Gastroesophageal sphincter (tissue), 4 donors: ENCODE measurements at regions not wholly inside any gene's neighbourhood (a gene's known extent, or its start where the extent isn't known, plus 50 kb on each side); places are given as distances from the start of the nearest gene placed in this dataset.

Experiments used
- ATAC-seq: fragments of 150-250 bp; one replicate; pipeline ENCODE4 v1.9.1; 2016; ENCODE audit warnings: mild to moderate bottlenecking, moderate library complexity
- H3K27ac ChIP-seq, 4 donors: fragments of 200-600 bp; sonication (generic) in 3 of 4; 1 replicate in 3 of 4; 2 replicates in 1 of 4; pipeline ENCODE4 v1.5.1; 2016 to 2019
- H3K27me3 ChIP-seq: fragments of 200-600 bp; sonication (generic); one replicate; pipeline ENCODE4 v1.5.1; 2019
- H3K36me3 ChIP-seq, 2 donors: fragments of 200-600 bp; sonication (generic); one replicate each; pipeline ENCODE4 v1.5.1; 2019; ENCODE audit warnings: control low read depth in 1 of 2
- H3K4me1 ChIP-seq, 3 donors: fragments of 200-600 bp; sonication (generic); 1 replicate in 2 of 3; 2 replicates in 1 of 3; pipeline ENCODE4 v1.5.1; 2016 to 2019; ENCODE audit warnings: control low read depth in 2 of 3
- H3K4me3 ChIP-seq, 2 donors: fragments of 200-600 bp; sonication (generic); one replicate each; pipeline ENCODE4 v1.5.1; 2019; ENCODE audit warnings: mild to moderate bottlenecking in 1 of 2, moderate library complexity in 1 of 2
- H3K9me3 ChIP-seq, 3 donors: fragments of 200-600 bp; sonication (generic); one replicate each; pipeline ENCODE4 v1.5.1; 2017 to 2019; ENCODE audit warnings: control low read depth in 2 of 3
- EP300 ChIP-seq: sonication (generic); formaldehyde crosslinking; IDR thresholded peaks from one replicate; pipeline ENCODE4 v1.6.1; 2017; ENCODE audit warnings: antibody characterized with exemption, mild to moderate bottlenecking
- POLR2A ChIP-seq, 2 donors: fragments of 450-650 bp; IDR thresholded peaks; one replicate each; pipeline ENCODE4 v1.6.1; 2017; ENCODE audit warnings: antibody characterized with exemption in 2 of 2, mild to moderate bottlenecking in 2 of 2, moderate library complexity in 1 of 2
- POLR2AphosphoS5 ChIP-seq: sonication (generic); formaldehyde crosslinking; IDR thresholded peaks from one replicate; pipeline ENCODE4 v1.6.1; 2017; ENCODE audit warnings: antibody characterized with exemption
- WGBS, 2 donors: methylation state at CpG; one replicate each; pipeline ENCODE4 v1.1.5; 2018; ENCODE audit warnings: low coverage in 1 of 2; 5-methylcytosine and 5-hydroxymethylcytosine counted together
- TF ChIP-seq, protein P1 (sequence below), 4 experiments: fragments of 200-600 bp in 2 of 4; fragments of 450-650 bp in 2 of 4; sonication (generic) in 1 of 4; IDR thresholded peaks; one replicate each; pipeline ENCODE4 v1.5.1; 2017 to 2019; ENCODE audit warnings: antibody characterized with exemption in 4 of 4, mild to moderate bottlenecking in 2 of 4, moderate library complexity in 2 of 4

DNA sequence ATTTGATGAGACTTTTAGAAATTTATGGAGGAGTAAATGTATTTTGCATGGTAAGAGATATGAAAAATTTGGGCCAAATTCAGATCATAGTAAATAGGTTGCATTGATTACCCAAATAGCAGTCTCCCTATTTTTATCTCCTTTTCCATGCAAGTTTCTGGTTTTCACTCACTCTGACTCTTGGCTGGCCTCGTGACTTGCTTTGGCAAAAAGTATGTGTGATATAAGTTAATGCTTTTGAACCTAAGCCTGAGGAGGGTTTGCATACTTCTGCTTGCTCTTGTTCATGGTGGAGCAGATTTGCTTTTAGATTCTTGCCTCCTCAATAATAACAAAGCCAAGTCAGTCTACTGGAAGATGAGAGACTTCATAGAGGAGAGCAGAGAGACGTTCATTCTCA is 1045.9 kb upstream of the CDH8 start:
- Histone ChIP-seq H3K4me1 (no peaks in the 10 kb centered on the region), H3K4me3 (no peak overlapping the region), H3K36me3 (no peaks in the 10 kb centered on the region), H3K27ac (no peak overlapping the region), H3K27me3 (no peaks in the 10 kb centered on the region), H3K9me3 (no peaks in the 10 kb centered on the region)
- WGBS, 2 donors, result 50 to 80% methylated on average over 1 to 2 of the region's 2 CpGs
- no peak for ATAC-seq
- TF ChIP-seq EP300, result no peak
- TF ChIP-seq, protein P1, sequence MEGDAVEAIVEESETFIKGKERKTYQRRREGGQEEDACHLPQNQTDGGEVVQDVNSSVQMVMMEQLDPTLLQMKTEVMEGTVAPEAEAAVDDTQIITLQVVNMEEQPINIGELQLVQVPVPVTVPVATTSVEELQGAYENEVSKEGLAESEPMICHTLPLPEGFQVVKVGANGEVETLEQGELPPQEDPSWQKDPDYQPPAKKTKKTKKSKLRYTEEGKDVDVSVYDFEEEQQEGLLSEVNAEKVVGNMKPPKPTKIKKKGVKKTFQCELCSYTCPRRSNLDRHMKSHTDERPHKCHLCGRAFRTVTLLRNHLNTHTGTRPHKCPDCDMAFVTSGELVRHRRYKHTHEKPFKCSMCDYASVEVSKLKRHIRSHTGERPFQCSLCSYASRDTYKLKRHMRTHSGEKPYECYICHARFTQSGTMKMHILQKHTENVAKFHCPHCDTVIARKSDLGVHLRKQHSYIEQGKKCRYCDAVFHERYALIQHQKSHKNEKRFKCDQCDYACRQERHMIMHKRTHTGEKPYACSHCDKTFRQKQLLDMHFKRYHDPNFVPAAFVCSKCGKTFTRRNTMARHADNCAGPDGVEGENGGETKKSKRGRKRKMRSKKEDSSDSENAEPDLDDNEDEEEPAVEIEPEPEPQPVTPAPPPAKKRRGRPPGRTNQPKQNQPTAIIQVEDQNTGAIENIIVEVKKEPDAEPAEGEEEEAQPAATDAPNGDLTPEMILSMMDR (IDR thresholded peaks at IDR 0.05), result no peak
- no peak for TF ChIP-seq POLR2AphosphoS5
- no peak for TF ChIP-seq POLR2A (IDR thresholded peaks at IDR 0.05)

DNA sequence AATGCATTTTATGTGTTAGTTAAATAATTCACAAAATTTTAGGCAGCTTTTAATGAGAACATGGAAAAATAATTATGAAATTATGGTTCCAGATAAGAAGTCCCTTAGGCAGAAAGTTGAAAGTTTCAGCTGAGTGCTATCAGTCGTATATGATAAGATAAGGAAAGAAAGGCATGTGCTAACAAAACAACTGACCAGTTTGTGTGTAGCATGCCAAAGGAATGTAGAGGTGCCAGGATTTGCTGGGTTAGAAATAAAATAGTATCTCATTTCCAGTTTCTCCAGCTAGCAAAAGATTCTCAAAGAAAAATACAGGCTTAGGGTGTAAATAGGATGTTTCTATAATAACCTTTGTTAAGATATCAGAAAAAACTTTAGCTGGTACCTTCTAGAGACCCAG is 1044.5 kb upstream of the CDH8 start:
- no peaks in the 10 kb centered on the region for H3K36me3 ChIP-seq
- H3K4me1 ChIP-seq, result no peaks in the 10 kb centered on the region
- H3K4me3 ChIP-seq, result no peak overlapping the region
- TF ChIP-seq, protein P1 (IDR thresholded peaks at IDR 0.05), result no peak
- TF ChIP-seq POLR2A (IDR thresholded peaks at IDR 0.05), result no peak
- no peak for TF ChIP-seq EP300
- no peak for TF ChIP-seq POLR2AphosphoS5
- ATAC-seq, result no peak
- H3K27me3 ChIP-seq, result no peaks in the 10 kb centered on the region
- WGBS, 2 donors, result 11 to 50% methylated on average over 1 of the region's 1 CpG
- no peak overlapping the region for H3K27ac ChIP-seq
- H3K9me3 ChIP-seq, result no peaks in the 10 kb centered on the region

GRCh38 chr16:63069047-63069446 is 1032.8 kb upstream of the CDH8 start:
- Histone ChIP-seq H3K36me3 (no peaks in the 10 kb centered on the region), H3K27ac (no peak overlapping the region), H3K4me3 (no peak overlapping the region), H3K27me3 (no peaks in the 10 kb centered on the region), H3K4me1 (no peaks in the 10 kb centered on the region), H3K9me3 (no peaks in the 10 kb centered on the region)
- no peak for ATAC-seq
- TF ChIP-seq POLR2A (IDR thresholded peaks at IDR 0.05) (no peak), POLR2AphosphoS5 (no peak), EP300 (no peak)
- TF ChIP-seq, protein P1 (IDR thresholded peaks at IDR 0.05), result no peak
- WGBS, 2 donors, result 63 to 69% methylated on average over 3 to 4 of the region's 4 CpGs

DNA sequence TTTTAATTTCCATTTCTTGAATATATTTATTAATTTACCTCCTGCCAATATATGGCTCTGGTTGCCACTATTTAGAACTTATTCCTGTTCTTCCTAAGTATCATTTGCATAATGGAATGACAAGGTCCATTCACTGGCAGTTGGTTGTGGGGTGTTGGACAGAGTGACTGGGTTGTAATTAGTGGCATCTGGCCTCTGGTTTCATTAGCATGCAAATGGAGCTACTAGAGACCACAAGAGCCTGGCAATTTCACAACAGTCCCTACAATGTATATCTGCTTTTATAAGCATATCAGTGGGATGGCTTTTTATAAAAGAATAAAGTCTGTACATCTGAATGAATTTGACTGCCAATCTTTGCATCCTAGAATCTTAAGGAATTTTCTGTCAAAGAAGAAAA is 1030.9 kb upstream of the CDH8 start:
- Histone ChIP-seq H3K36me3 (no peaks in the 10 kb centered on the region), H3K4me3 (no peak overlapping the region), H3K27ac (no peak overlapping the region), H3K9me3 (no peaks in the 10 kb centered on the region), H3K27me3 (no peaks in the 10 kb centered on the region), H3K4me1 (no peaks in the 10 kb centered on the region)
- no peak for TF ChIP-seq EP300
- TF ChIP-seq POLR2AphosphoS5, result no peak
- TF ChIP-seq, protein P1 (IDR thresholded peaks at IDR 0.05), result no peak
- no peak for TF ChIP-seq POLR2A (IDR thresholded peaks at IDR 0.05)
- no peak for ATAC-seq

GRCh38 chr16:63066552-63066951 is 1030.3 kb upstream of the CDH8 start:
- 45 to 68% methylated on average over 3 of the region's 3 CpGs for WGBS, 2 donors
- H3K27ac ChIP-seq, result no peak overlapping the region
- ATAC-seq, result no peak
- no peak for TF ChIP-seq POLR2A (IDR thresholded peaks at IDR 0.05)
- peaks cover 0 to 4% (median 0%) of the 10 kb centered on the region in 3 donors for H3K9me3 ChIP-seq
- H3K4me3 ChIP-seq, result no peak overlapping the region
- H3K4me1 ChIP-seq, result no peaks in the 10 kb centered on the region
- no peaks in the 10 kb centered on the region for H3K27me3 ChIP-seq
- no peaks in the 10 kb centered on the region for H3K36me3 ChIP-seq

DNA sequence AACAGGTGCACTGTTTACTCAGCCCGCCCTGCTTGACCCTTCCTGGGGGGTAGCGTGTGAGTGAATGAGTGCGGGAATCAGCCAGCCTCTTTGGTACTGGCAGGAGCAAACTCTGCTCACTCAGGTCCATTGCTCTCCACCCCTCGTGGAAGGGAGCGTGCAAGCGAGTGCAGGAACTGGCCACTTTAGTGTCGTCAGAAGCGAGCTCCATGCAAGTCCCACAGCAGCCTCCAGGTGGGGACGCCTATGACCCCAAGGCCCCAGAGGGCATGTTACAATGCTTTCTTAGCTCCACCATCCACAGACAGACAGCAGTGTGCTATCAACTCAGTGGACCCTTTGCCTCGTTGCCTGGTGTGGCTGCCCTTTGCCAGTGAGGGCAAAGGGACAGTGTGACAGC is 1025.1 kb upstream of the CDH8 start:
- H3K4me3 ChIP-seq, result no peak overlapping the region
- H3K4me1 ChIP-seq, result no peaks in the 10 kb centered on the region
- 98 to 100% methylated on average over 1 to 7 of the region's 10 CpGs for WGBS, 2 donors
- ATAC-seq, result no peak
- no peaks in the 10 kb centered on the region for H3K27me3 ChIP-seq
- TF ChIP-seq POLR2AphosphoS5, result no peak
- TF ChIP-seq, protein P1 (IDR thresholded peaks at IDR 0.05), result no peak
- TF ChIP-seq POLR2A (IDR thresholded peaks at IDR 0.05), result no peak
- TF ChIP-seq EP300, result no peak
- no peaks in the 10 kb centered on the region for H3K36me3 ChIP-seq
- H3K27ac ChIP-seq, result no peak overlapping the region
- H3K9me3 ChIP-seq, result peaks cover 0 to 9% (median 0%) of the 10 kb centered on the region in 3 donors
